GM18505 (cell line): ENCODE measurements at regions not wholly inside any gene's neighbourhood (a gene's known extent, or its start where the extent isn't known, plus 50 kb on each side); places are given as distances from the start of the nearest gene placed in this dataset.
"Not testable (repeated sequence)": the region's sequence is repeated elsewhere in the genome, so short reads cannot be mapped to it uniquely, and the experiment has no call there.

Source experiments
- ATAC-seq: cut with Tn5 transposase; IDR thresholded peaks from one replicate; pipeline ENCODE4 v1.9.1; 2021; ENCODE audit not compliant: unreplicated experiment
- POLR2A ChIP-seq: IDR thresholded peaks from 4 replicates; pipeline ENCODE4 v1.6.1; 2011; ENCODE audit warnings: borderline replicate concordance; ENCODE audit not compliant: insufficient read depth, insufficient read length; ENCODE audit errors: extremely low read depth

- ATAC-seq, result no peak
- TF ChIP-seq POLR2A, result no peak
These were observed 121.0 kb upstream of the ATXN1 start for GRCh38 chr6:16882230-16882629.

- not testable (repeated sequence) for ATAC-seq
These were observed 115.6 kb upstream of the ATXN1 start for GRCh38 chr6:16876852-16877251.

- no peak for ATAC-seq
- TF ChIP-seq POLR2A, result no peak
These were observed 114.9 kb upstream of the ATXN1 start for GRCh38 chr6:16876201-16876600.

- ATAC-seq, result no peak
- TF ChIP-seq POLR2A, result no peak
These were observed 112.4 kb upstream of the ATXN1 start for GRCh38 chr6:16873698-16874097.

- no peak for ATAC-seq
- no peak for TF ChIP-seq POLR2A
These were observed 111.4 kb upstream of the ATXN1 start for GRCh38 chr6:16872543-16873235.

- no peak for TF ChIP-seq POLR2A
- ATAC-seq, result no peak
These were observed 109.8 kb upstream of the ATXN1 start for GRCh38 chr6:16871047-16871446.

GRCh38 chr6:16868968-16869367 is 107.7 kb upstream of the ATXN1 start:
- no peak for ATAC-seq
- no peak for TF ChIP-seq POLR2A

GRCh38 chr6:16857969-16858592 is 96.8 kb upstream of the ATXN1 start:
- TF ChIP-seq POLR2A, result no peak
- no peak for ATAC-seq

GRCh38 chr6:16855460-16855859 is 94.2 kb upstream of the ATXN1 start:
- peak; percentile 42 for ATAC-seq
- no peak for TF ChIP-seq POLR2A

GRCh38 chr6:16854986-16855385 is 93.7 kb upstream of the ATXN1 start:
- ATAC-seq, result peak; percentile 79
- no peak for TF ChIP-seq POLR2A

- TF ChIP-seq POLR2A, result no peak
- no peak for ATAC-seq
These were observed 91.4 kb upstream of the ATXN1 start for GRCh38 chr6:16852671-16853070.

- TF ChIP-seq POLR2A, result no peak
- no peak for ATAC-seq
These were observed 90.5 kb upstream of the ATXN1 start for GRCh38 chr6:16851758-16852157.

GRCh38 chr6:16851044-16851540 is 89.8 kb upstream of the ATXN1 start:
- no peak for TF ChIP-seq POLR2A
- no peak for ATAC-seq

- TF ChIP-seq POLR2A, result no peak
- no peak for ATAC-seq
These were observed 89.4 kb upstream of the ATXN1 start for GRCh38 chr6:16850681-16851026.
